NB4 (cell line): ENCODE measurements at regions not wholly inside any gene's neighbourhood (a gene's known extent, or its start where the extent isn't known, plus 50 kb on each side); places are given as distances from the start of the nearest gene placed in this dataset.

Experiments
- DNase-seq: peaks from one replicate; pipeline ENCODE4 v3.0.0; 2010; ENCODE audit warnings: low read depth
- H3K4me3 ChIP-seq: one replicate; pipeline ENCODE4 v1.5.1; 2011; ENCODE audit warnings: mild to moderate bottlenecking, low read depth, low read length, moderate library complexity
- CTCF ChIP-seq: IDR thresholded peaks from one replicate; pipeline ENCODE4 v1.5.1; 2012; ENCODE audit warnings: low read depth, low read length
- MAX ChIP-seq: IDR thresholded peaks from 2 replicates; pipeline ENCODE4 v1.6.1; 2011; ENCODE audit warnings: low read depth, low read length
- MYC ChIP-seq: IDR thresholded peaks from 2 replicates; pipeline ENCODE4 v1.6.1; 2011; ENCODE audit warnings: low read depth, low read length
- POLR2A ChIP-seq: IDR thresholded peaks from 2 replicates; pipeline ENCODE4 v1.6.1; 2011; ENCODE audit warnings: mild to moderate bottlenecking; ENCODE audit not compliant: insufficient read length; ENCODE audit errors: extremely low read depth

GRCh38 chr1:39106801-39107327, 80.7 kb downstream of the NDUFS5 start:
- no peak for DNase-seq
- H3K4me3 ChIP-seq, result no peak overlapping the region
- TF ChIP-seq POLR2A (no peak), MAX (no peak), MYC (no peak), CTCF (no peak)

- no peak overlapping the region for H3K4me3 ChIP-seq
- no peak for DNase-seq
- no peak for TF ChIP-seq CTCF
- no peak for TF ChIP-seq MYC
- no peak for TF ChIP-seq POLR2A
- TF ChIP-seq MAX, result no peak
Observed at GRCh38 chr1:39107341-39108290, 81.5 kb downstream of the NDUFS5 start.

- TF ChIP-seq CTCF, result no peak
- TF ChIP-seq POLR2A, result no peak
- TF ChIP-seq MYC, result no peak
- no peak for TF ChIP-seq MAX
Observed at GRCh38 chr1:39109644-39110043, 83.5 kb downstream of the NDUFS5 start.

GRCh38 chr1:39110325-39110851, 84.2 kb downstream of the NDUFS5 start:
- DNase-seq, result no peak
- no peak overlapping the region for H3K4me3 ChIP-seq

More at GRCh38 chr1:39109644-39110043, 83.5 kb downstream of the NDUFS5 start:
- H3K4me3 ChIP-seq, result no peak overlapping the region
- DNase-seq, result no peak

GRCh38 chr1:39110882-39111281, 84.7 kb downstream of the NDUFS5 start:
- DNase-seq, result no peak
- no peak for TF ChIP-seq MYC
- TF ChIP-seq MAX, result no peak
- no peak for TF ChIP-seq POLR2A
- TF ChIP-seq CTCF, result no peak
- H3K4me3 ChIP-seq, result no peak overlapping the region

More at GRCh38 chr1:39110325-39110851, 84.2 kb downstream of the NDUFS5 start:
- TF ChIP-seq MYC, result no peak

- no peak overlapping the region for H3K4me3 ChIP-seq
- no peak for TF ChIP-seq MYC
- no peak for TF ChIP-seq CTCF
- no peak for TF ChIP-seq MAX
- DNase-seq, result no peak
Observed at GRCh38 chr1:39113109-39113743, 87.1 kb downstream of the NDUFS5 start.
